WERI-Rb-1 (cell line): ENCODE measurements at regions not wholly inside any gene's neighbourhood (a gene's known extent, or its start where the extent isn't known, plus 50 kb on each side); places are given as distances from the start of the nearest gene placed in this dataset.

ENCODE experiments used
- DNase-seq: peaks from one replicate; pipeline ENCODE4 v3.0.0-alpha.2; 2020
- H3K27ac ChIP-seq: fragments of 250-450 bp; sonication (Bioruptor Pico); 2 replicates; pipeline ENCODE4 v1.5.1; 2020; ENCODE audit warnings: mild to moderate bottlenecking, moderate library complexity
- H3K27me3 ChIP-seq: fragments of 250-450 bp; sonication (Bioruptor Pico); 2 replicates; pipeline ENCODE4 v1.5.1; 2021; ENCODE audit warnings: mild to moderate bottlenecking, low read depth, moderate library complexity; ENCODE audit not compliant: insufficient read depth, severe bottlenecking
- H3K36me3 ChIP-seq: fragments of 250-450 bp; sonication (Bioruptor Pico); 2 replicates; pipeline ENCODE4 v1.5.1; 2020; ENCODE audit warnings: mild to moderate bottlenecking, moderate library complexity
- H3K4me3 ChIP-seq: 2 replicates; pipeline ENCODE4 v1.5.1; 2011; ENCODE audit warnings: low read depth, mild to moderate bottlenecking, control low read depth, low read length
- H3K9me3 ChIP-seq: fragments of 250-450 bp; sonication (Bioruptor Pico); 2 replicates; pipeline ENCODE4 v1.5.1; 2021; ENCODE audit warnings: mild to moderate bottlenecking, moderate library complexity; ENCODE audit not compliant: severe bottlenecking
- TF ChIP-seq, protein P1 (sequence below): IDR thresholded peaks from 2 replicates; pipeline ENCODE4 v1.5.1; 2011; ENCODE audit warnings: low read depth, mild to moderate bottlenecking, control low read depth, inconsistent platforms, low read length

GRCh38 chr2:188884517-188884916, 89.7 kb upstream of the COL3A1 start:
- Histone ChIP-seq H3K4me3 (no peak overlapping the region), H3K9me3 (no peaks in the 10 kb centered on the region), H3K27ac (no peak overlapping the region), H3K36me3 (no peaks in the 10 kb centered on the region), H3K27me3 (no peaks in the 10 kb centered on the region)
- no peak for DNase-seq
- TF ChIP-seq, protein P1, sequence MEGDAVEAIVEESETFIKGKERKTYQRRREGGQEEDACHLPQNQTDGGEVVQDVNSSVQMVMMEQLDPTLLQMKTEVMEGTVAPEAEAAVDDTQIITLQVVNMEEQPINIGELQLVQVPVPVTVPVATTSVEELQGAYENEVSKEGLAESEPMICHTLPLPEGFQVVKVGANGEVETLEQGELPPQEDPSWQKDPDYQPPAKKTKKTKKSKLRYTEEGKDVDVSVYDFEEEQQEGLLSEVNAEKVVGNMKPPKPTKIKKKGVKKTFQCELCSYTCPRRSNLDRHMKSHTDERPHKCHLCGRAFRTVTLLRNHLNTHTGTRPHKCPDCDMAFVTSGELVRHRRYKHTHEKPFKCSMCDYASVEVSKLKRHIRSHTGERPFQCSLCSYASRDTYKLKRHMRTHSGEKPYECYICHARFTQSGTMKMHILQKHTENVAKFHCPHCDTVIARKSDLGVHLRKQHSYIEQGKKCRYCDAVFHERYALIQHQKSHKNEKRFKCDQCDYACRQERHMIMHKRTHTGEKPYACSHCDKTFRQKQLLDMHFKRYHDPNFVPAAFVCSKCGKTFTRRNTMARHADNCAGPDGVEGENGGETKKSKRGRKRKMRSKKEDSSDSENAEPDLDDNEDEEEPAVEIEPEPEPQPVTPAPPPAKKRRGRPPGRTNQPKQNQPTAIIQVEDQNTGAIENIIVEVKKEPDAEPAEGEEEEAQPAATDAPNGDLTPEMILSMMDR: no peak

DNA sequence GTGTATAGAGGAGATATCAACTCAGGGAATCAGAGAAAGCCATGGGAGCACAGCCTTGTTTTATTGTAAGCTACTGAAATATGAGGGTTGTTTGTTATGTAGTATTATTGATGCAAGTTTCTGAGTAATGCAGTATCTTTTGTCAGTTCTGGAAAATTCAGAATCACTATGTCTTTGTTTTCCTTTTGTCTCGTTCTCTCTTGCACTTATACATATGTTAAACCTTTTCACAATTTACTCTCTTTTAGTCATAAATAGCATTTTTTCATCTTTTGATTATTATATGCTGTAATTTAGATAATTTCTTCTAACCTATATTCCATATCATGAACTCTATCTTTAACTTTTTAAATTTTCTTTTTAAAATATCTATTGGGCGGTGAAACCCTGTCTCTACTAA, 85.0 kb upstream of the COL3A1 start:
- no peaks in the 10 kb centered on the region for H3K9me3 ChIP-seq
- DNase-seq: no peak
- H3K36me3 ChIP-seq: no peaks in the 10 kb centered on the region
- H3K27me3 ChIP-seq: no peaks in the 10 kb centered on the region
- H3K27ac ChIP-seq: no peak overlapping the region
- no peak overlapping the region for H3K4me3 ChIP-seq
- TF ChIP-seq, protein P1: no peak

GRCh38 chr2:188890755-188891154, 83.4 kb upstream of the COL3A1 start:
- Histone ChIP-seq H3K36me3 (no peaks in the 10 kb centered on the region), H3K27ac (no peak overlapping the region), H3K27me3 (no peaks in the 10 kb centered on the region), H3K9me3 (no peaks in the 10 kb centered on the region), H3K4me3 (no peak overlapping the region)
- DNase-seq: no peak
- TF ChIP-seq, protein P1: no peak

DNA sequence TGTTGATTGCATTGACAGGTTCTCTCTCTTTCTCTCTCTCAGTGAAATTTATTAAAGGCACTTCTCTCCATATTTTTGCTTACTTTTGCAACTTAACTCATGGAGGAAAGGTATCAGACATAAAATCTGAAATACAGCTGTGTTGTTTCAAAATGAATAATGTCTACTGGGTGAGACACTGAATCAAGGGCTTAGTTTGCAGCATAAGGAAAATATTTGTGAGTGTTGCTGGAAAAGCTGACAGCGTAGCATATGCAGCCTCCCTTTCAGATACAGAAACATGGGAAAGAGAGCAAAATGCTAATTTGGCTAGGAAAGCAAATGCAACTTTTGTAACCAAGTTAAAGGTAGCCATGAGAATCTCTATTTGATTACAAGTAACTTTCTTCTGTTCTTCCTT, 81.5 kb upstream of the COL3A1 start:
- no peaks in the 10 kb centered on the region for H3K36me3 ChIP-seq
- TF ChIP-seq, protein P1: no peak
- no peak for DNase-seq
- H3K4me3 ChIP-seq: no peak overlapping the region
- H3K27me3 ChIP-seq: no peaks in the 10 kb centered on the region
- H3K27ac ChIP-seq: no peak overlapping the region
- no peaks in the 10 kb centered on the region for H3K9me3 ChIP-seq

DNA sequence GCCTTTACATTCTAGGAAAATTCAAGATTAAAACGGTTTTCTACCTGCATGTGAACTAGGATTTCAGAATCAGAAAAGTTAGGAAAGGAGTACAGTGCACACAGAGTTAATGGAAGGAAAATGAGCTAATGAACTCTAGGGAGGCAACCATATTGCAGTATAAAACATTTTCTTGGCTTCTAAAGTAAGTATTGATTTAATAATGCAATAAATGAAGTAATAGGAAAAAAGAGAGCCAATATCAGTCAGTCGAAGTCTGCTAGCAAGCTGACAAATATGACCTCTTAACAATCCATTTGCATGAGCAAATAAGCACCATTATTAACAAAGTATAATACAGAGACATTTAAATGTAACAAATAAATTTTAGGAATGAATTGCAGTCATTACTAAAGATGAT, 80.2 kb upstream of the COL3A1 start:
- H3K36me3 ChIP-seq: no peaks in the 10 kb centered on the region
- no peaks in the 10 kb centered on the region for H3K27me3 ChIP-seq
- H3K27ac ChIP-seq: no peak overlapping the region
- TF ChIP-seq, protein P1: no peak
- DNase-seq: no peak
- H3K4me3 ChIP-seq: no peak overlapping the region
- no peaks in the 10 kb centered on the region for H3K9me3 ChIP-seq

GRCh38 chr2:188894979-188895378, 79.2 kb upstream of the COL3A1 start:
- TF ChIP-seq, protein P1: no peak
- no peak overlapping the region for H3K4me3 ChIP-seq
- H3K27ac ChIP-seq: no peak overlapping the region
- no peak for DNase-seq
- H3K27me3 ChIP-seq: no peaks in the 10 kb centered on the region
- H3K9me3 ChIP-seq: no peaks in the 10 kb centered on the region
- no peaks in the 10 kb centered on the region for H3K36me3 ChIP-seq
